Ishikawa (cell line): ENCODE measurements at regions not wholly inside any gene's neighbourhood (a gene's known extent, or its start where the extent isn't known, plus 50 kb on each side); places are given as distances from the start of the nearest gene placed in this dataset.

Source experiments
- CEBPB ChIP-seq: IDR thresholded peaks from 2 replicates; pipeline ENCODE4 v1.6.1; 2012
- CREB1 ChIP-seq: IDR thresholded peaks from 2 replicates; pipeline ENCODE4 v1.6.1; 2012; ENCODE audit warnings: low read depth
- EGR1 ChIP-seq: IDR thresholded peaks from 2 replicates; pipeline ENCODE4 v1.6.1; 2012
- EP300 ChIP-seq: IDR thresholded peaks from 2 replicates; pipeline ENCODE4 v1.6.1; 2012; ENCODE audit warnings: borderline replicate concordance
- FOXM1 ChIP-seq: IDR thresholded peaks from 2 replicates; pipeline ENCODE4 v1.6.1; 2012; ENCODE audit warnings: low read depth, borderline replicate concordance
- NFIC ChIP-seq: IDR thresholded peaks from 2 replicates; pipeline ENCODE4 v1.6.1; 2012
- RAD21 ChIP-seq: IDR thresholded peaks from 2 replicates; pipeline ENCODE4 v1.6.1; 2012; ENCODE audit warnings: low read depth
- TAF1 ChIP-seq: IDR thresholded peaks from 2 replicates; pipeline ENCODE4 v1.6.1; 2012; ENCODE audit warnings: low read depth, mild to moderate bottlenecking
- TCF12 ChIP-seq: IDR thresholded peaks from 2 replicates; pipeline ENCODE4 v1.6.1; 2012; ENCODE audit warnings: low read depth
- TEAD4 ChIP-seq: IDR thresholded peaks from 2 replicates; pipeline ENCODE4 v1.6.1; 2012
- YY1 ChIP-seq: IDR thresholded peaks from 2 replicates; pipeline ENCODE4 v1.6.1; 2012; ENCODE audit warnings: low read depth
- ZBTB7A ChIP-seq: IDR thresholded peaks from 2 replicates; pipeline ENCODE4 v1.6.1; 2012; ENCODE audit warnings: low read depth
- TF ChIP-seq, protein P1 (sequence below): IDR thresholded peaks from 2 replicates; pipeline ENCODE4 v1.6.1; 2012
- TF ChIP-seq, protein P2 (sequence below): IDR thresholded peaks from 2 replicates; pipeline ENCODE4 v1.6.1; 2012
- TF ChIP-seq, protein P3 (sequence below): IDR thresholded peaks from 2 replicates; pipeline ENCODE4 v1.6.1; 2012; ENCODE audit warnings: low read depth, mild to moderate bottlenecking

DNA sequence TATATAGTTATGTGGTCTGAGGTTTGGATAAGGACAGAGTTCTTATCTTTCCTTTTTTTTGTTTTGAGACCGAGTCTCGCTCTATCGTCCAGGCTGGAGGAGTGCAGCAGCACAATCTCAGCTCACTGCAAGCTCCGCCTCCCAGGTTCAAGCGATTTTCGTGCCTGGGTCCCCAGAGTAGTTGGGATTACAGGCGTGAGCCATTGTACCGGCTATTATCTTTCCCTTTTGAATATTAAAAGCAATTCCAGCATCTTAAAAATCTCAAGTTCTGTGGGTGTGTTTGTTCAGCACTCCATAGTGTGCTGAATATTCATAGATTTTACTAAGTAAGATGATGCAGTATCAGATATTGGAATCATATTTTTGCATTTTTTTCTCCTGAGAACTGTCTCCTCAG lies 404.4 kb upstream of the RGS6 start:
- TF ChIP-seq FOXM1, result no peak
- no peak for TF ChIP-seq ZBTB7A
- TF ChIP-seq TAF1, result no peak
- no peak for TF ChIP-seq TEAD4
- TF ChIP-seq CREB1, result no peak
- TF ChIP-seq CEBPB, result no peak
- TF ChIP-seq, protein P1, sequence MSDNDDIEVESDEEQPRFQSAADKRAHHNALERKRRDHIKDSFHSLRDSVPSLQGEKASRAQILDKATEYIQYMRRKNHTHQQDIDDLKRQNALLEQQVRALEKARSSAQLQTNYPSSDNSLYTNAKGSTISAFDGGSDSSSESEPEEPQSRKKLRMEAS, result no peak
- TF ChIP-seq NFIC, result no peak
- no peak for TF ChIP-seq EGR1
- TF ChIP-seq, protein P2, sequence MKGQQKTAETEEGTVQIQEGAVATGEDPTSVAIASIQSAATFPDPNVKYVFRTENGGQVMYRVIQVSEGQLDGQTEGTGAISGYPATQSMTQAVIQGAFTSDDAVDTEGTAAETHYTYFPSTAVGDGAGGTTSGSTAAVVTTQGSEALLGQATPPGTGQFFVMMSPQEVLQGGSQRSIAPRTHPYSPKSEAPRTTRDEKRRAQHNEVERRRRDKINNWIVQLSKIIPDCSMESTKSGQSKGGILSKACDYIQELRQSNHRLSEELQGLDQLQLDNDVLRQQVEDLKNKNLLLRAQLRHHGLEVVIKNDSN, result no peak
- TF ChIP-seq YY1, result no peak
- no peak for TF ChIP-seq TCF12
- TF ChIP-seq EP300, result no peak
- no peak for TF ChIP-seq RAD21
- TF ChIP-seq, protein P3, sequence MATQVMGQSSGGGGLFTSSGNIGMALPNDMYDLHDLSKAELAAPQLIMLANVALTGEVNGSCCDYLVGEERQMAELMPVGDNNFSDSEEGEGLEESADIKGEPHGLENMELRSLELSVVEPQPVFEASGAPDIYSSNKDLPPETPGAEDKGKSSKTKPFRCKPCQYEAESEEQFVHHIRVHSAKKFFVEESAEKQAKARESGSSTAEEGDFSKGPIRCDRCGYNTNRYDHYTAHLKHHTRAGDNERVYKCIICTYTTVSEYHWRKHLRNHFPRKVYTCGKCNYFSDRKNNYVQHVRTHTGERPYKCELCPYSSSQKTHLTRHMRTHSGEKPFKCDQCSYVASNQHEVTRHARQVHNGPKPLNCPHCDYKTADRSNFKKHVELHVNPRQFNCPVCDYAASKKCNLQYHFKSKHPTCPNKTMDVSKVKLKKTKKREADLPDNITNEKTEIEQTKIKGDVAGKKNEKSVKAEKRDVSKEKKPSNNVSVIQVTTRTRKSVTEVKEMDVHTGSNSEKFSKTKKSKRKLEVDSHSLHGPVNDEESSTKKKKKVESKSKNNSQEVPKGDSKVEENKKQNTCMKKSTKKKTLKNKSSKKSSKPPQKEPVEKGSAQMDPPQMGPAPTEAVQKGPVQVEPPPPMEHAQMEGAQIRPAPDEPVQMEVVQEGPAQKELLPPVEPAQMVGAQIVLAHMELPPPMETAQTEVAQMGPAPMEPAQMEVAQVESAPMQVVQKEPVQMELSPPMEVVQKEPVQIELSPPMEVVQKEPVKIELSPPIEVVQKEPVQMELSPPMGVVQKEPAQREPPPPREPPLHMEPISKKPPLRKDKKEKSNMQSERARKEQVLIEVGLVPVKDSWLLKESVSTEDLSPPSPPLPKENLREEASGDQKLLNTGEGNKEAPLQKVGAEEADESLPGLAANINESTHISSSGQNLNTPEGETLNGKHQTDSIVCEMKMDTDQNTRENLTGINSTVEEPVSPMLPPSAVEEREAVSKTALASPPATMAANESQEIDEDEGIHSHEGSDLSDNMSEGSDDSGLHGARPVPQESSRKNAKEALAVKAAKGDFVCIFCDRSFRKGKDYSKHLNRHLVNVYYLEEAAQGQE, result no peak

DNA sequence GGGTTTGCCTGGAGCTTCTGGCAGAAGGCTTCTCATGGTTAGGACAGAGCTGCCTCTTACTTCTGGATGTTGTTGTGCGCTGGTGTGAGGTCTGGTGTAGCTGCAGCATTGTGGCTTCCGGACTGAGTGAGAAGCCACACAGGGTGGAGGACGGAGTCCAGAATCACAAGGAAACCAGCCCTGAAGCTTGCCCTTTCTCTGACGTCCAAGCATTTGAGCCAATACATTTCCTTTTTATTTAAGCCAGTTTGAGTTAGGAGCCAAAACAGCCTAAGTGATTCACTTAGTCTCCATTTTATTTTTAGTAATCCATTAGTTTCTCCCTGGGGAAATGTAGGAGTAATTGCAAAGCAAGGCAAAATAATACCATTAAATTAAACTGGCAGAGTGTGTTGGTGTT lies 402.4 kb upstream of the RGS6 start:
- TF ChIP-seq YY1 (no peak), CEBPB (no peak), TAF1 (no peak)
- TF ChIP-seq, protein P2, result no peak

DNA sequence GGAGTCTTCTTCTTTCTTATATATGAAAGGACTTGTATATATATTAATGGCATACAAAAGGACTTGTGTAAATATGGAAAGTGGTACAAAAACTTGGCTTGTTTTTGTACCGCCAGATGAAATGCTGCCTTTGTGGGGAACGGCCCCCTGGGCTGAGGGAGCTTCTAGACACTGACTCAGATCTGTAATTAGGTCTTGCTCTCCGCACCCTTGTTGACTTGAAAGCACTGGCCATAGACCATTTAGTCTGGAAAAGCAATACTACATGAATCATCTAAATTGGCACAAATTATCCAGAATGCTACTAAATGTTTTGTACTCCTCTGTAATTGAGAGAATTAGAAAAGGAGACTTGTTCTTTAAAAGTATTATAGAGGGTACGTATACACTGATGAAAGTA lies 399.9 kb upstream of the RGS6 start:
- TF ChIP-seq CREB1 (no peak), EP300 (no peak), YY1 (no peak), TEAD4 (no peak), ZBTB7A (no peak), CEBPB (no peak), RAD21 (no peak), EGR1 (no peak), FOXM1 (no peak), TCF12 (no peak), TAF1 (no peak), NFIC (no peak)
- TF ChIP-seq, protein P1, result no peak
- TF ChIP-seq, protein P3, result no peak
- TF ChIP-seq, protein P2, result no peak

DNA sequence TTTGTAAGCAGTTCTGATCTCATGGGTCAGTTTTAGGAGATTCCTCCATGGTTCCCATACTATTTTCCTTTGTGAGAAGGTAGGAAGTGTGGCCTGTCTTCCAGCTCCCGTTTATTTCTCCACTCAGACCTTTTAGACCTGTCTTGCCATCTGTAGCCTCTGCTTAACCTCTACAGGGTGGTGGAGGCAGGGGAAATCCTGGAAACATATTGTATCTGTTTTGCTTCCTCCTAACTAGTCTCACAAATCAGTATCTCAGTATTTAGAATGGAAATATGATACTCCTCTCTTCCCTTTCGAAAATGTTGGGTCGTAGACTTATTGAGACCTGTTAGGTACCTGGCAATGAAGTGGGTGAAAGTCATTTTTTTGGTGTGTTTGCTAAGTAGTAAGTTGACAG lies 399.4 kb upstream of the RGS6 start:
- no peak for TF ChIP-seq NFIC
- no peak for TF ChIP-seq TEAD4
- no peak for TF ChIP-seq YY1
- TF ChIP-seq, protein P2, result no peak
- TF ChIP-seq ZBTB7A, result no peak
- no peak for TF ChIP-seq CREB1
- TF ChIP-seq RAD21, result no peak
- no peak for TF ChIP-seq TAF1
- TF ChIP-seq FOXM1, result no peak
- TF ChIP-seq, protein P3, result no peak
- no peak for TF ChIP-seq EP300
- no peak for TF ChIP-seq TCF12
- TF ChIP-seq CEBPB, result no peak
- TF ChIP-seq, protein P1, result no peak
- no peak for TF ChIP-seq EGR1
